HCT116 (cell line): ENCODE measurements at regions not wholly inside any gene's neighbourhood (a gene's known extent, or its start where the extent isn't known, plus 50 kb on each side); places are given as distances from the start of the nearest gene placed in this dataset.

Experiments used
- ATAC-seq: fragments of 200-7000 bp; cut with Tn5 transposase; 2 replicates; pipeline ENCODE4 v1.9.1; 2020; ENCODE audit warnings: mild to moderate bottlenecking, moderate library complexity
- BruUV-seq: library from RNA; stranded (reverse); fragments of 400-500 nt; replicated peaks from 2 replicates; lab custom pipeline; 2021; lab: Mats Ljungman, UMichigan
- CTCF ChIA-PET: fragments of 300-600 bp; sonication (Branson Sonifier 250); formaldehyde crosslinking; loops from one replicate; lab custom pipeline; 2021; ENCODE audit warnings: antibody characterized with exemption; lab: Charles Lee
- POLR2A ChIA-PET: fragments of 300-600, 350-600 bp; sonication (Branson Sonifier 250); formaldehyde crosslinking; loops from one replicate; lab custom pipeline; 2021; ENCODE audit warnings: antibody characterized with exemption; lab: Charles Lee
- RAD21 ChIA-PET, 2 experiments: fragments of 300-600 bp; sonication (Branson Sonifier 250); formaldehyde crosslinking; loops; one replicate each; lab custom pipeline; 2023; ENCODE audit warnings: low total read pairs in 2 of 2; ENCODE audit not compliant: uncharacterized antibody in 2 of 2, unreplicated experiment in 2 of 2, low non-redundant PET in 1 of 2; lab: Charles Lee
- DNase-seq: peaks from one replicate; pipeline ENCODE4 v3.0.0-alpha.2; 2010; ENCODE audit warnings: low read depth, low spot score
- H2AFZ ChIP-seq: fragments of 200-600 bp; shearing (Covaris generic), sonication (generic); 2 replicates; pipeline ENCODE4 v1.6.1; 2017; ENCODE audit warnings: low read depth, mixed run types, mixed read lengths, antibody characterized with exemption, low read length; ENCODE audit not compliant: poor library complexity, severe bottlenecking
- H3K27ac ChIP-seq: 2 replicates; pipeline ENCODE4 v1.5.1; 2012; ENCODE audit warnings: low read depth, low read length
- H3K27me3 ChIP-seq: fragments of 200-600 bp; sonication (generic); 2 replicates; pipeline ENCODE4 v1.6.1; 2016; ENCODE audit warnings: mixed run types, low read length, mixed read lengths; ENCODE audit not compliant: insufficient read depth
- H3K36me3 ChIP-seq, 2 experiments: fragments of 200-500 bp in 1 of 2; fragments of 200-600 bp in 1 of 2; sonication (Bioruptor generic) in 1 of 2; sonication (generic) in 1 of 2; 2 replicates each; pipeline versions ENCODE4 v1.5.1 to v1.6.1; 2014 to 2016; ENCODE audit warnings: low read length in 2 of 2, inconsistent platforms in 1 of 2, mixed read lengths in 1 of 2, mixed run types in 1 of 2; ENCODE audit not compliant: insufficient read depth in 2 of 2, control insufficient read depth in 1 of 2
- H3K4me1 ChIP-seq, 2 experiments: fragments of 200-600 bp in 1 of 2; sonication (generic) in 1 of 2; 2 replicates each; pipeline versions ENCODE4 v1.5.1 to v1.6.1; 2012 to 2017; ENCODE audit warnings: low read length in 2 of 2, inconsistent platforms in 1 of 2, mild to moderate bottlenecking in 1 of 2, mixed read lengths in 1 of 2, mixed run types in 1 of 2, moderate library complexity in 1 of 2; ENCODE audit not compliant: insufficient read depth in 2 of 2, control insufficient read depth in 1 of 2
- H3K4me2 ChIP-seq: fragments of 200-600 bp; sonication (generic); 2 replicates; pipeline ENCODE4 v1.6.1; 2017; ENCODE audit warnings: mixed run types, low read length, mixed read lengths
- H3K4me3 ChIP-seq, 2 experiments: fragments of 200-600 bp in 1 of 2; sonication (generic) in 1 of 2; replicated peaks in 1 of 2; 2 replicates each; pipeline ENCODE4 v1.5.1; 2011 to 2016; ENCODE audit warnings: low read length in 2 of 2, control low read depth in 1 of 2, low read depth in 1 of 2, mild to moderate bottlenecking in 1 of 2, mixed read lengths in 1 of 2, mixed run types in 1 of 2
- H3K79me2 ChIP-seq: fragments of 200-600 bp; sonication (generic); 2 replicates; pipeline ENCODE4 v1.6.1; 2017; ENCODE audit warnings: mild to moderate bottlenecking, mixed run types, low read length, moderate library complexity, mixed read lengths; ENCODE audit not compliant: insufficient read depth
- H3K9ac ChIP-seq: fragments of 200-600 bp; sonication (generic); 2 replicates; pipeline ENCODE4 v1.6.1; 2016; ENCODE audit warnings: low read length, mixed read lengths
- H3K9me2 ChIP-seq: fragments of 200-600 bp; sonication (generic), shearing (Covaris generic); 2 replicates; pipeline ENCODE4 v1.6.1; 2017; ENCODE audit warnings: mixed run types, mild to moderate bottlenecking, moderate library complexity; ENCODE audit not compliant: insufficient read depth
- H3K9me3 ChIP-seq, 2 experiments: fragments of 200-500 bp in 1 of 2; fragments of 200-600 bp in 1 of 2; sonication (Bioruptor generic) in 1 of 2; sonication (generic) in 1 of 2; 2 replicates each; pipeline ENCODE4 v1.6.1; 2014 to 2017; ENCODE audit warnings: low read length in 2 of 2, mixed read lengths in 2 of 2, inconsistent platforms in 1 of 2, low read depth in 1 of 2, mild to moderate bottlenecking in 1 of 2, mixed run types in 1 of 2, moderate library complexity in 1 of 2; ENCODE audit not compliant: control insufficient read depth in 1 of 2, insufficient read depth in 1 of 2
- H4K20me1 ChIP-seq: fragments of 200-600 bp; sonication (generic), shearing (Covaris generic); 2 replicates; pipeline ENCODE4 v1.6.1; 2017; ENCODE audit warnings: mixed run types, mild to moderate bottlenecking, moderate library complexity; ENCODE audit not compliant: insufficient read depth
- CBX3 ChIP-seq: IDR thresholded peaks from 2 replicates; pipeline ENCODE4 v1.6.1; 2012; ENCODE audit warnings: low read depth
- EGR1 ChIP-seq: IDR thresholded peaks from 2 replicates; pipeline ENCODE4 v1.6.1; 2012; ENCODE audit warnings: low read depth
- ELF1 ChIP-seq: IDR thresholded peaks from 2 replicates; pipeline ENCODE4 v1.6.1; 2012; ENCODE audit warnings: low read depth, borderline replicate concordance
- EZH2 ChIP-seq: fragments of 200-600 bp; sonication (generic); IDR thresholded peaks from 2 replicates; pipeline ENCODE4 v1.6.1; 2017; ENCODE audit warnings: antibody characterized with exemption, mixed run types
- EZH2phosphoT487 ChIP-seq: fragments of 200-600 bp; IDR thresholded peaks from 2 replicates; pipeline ENCODE4 v1.6.1; 2018; ENCODE audit warnings: antibody characterized with exemption, borderline replicate concordance
- JUND ChIP-seq: IDR thresholded peaks from 2 replicates; pipeline ENCODE4 v1.6.1; 2012
- POLR2A ChIP-seq: IDR thresholded peaks from 2 replicates; pipeline ENCODE4 v1.7.0; 2011; ENCODE audit warnings: borderline replicate concordance; ENCODE audit not compliant: insufficient read depth, insufficient read length; ENCODE audit errors: extremely low read depth
- POLR2AphosphoS5 ChIP-seq: IDR thresholded peaks from 2 replicates; pipeline ENCODE4 v1.6.1; 2011; ENCODE audit warnings: mild to moderate bottlenecking, low read depth, low read length, moderate library complexity
- SIN3A ChIP-seq: IDR thresholded peaks from 2 replicates; pipeline ENCODE4 v1.6.1; 2012; ENCODE audit warnings: low read depth
- SP1 ChIP-seq: IDR thresholded peaks from 2 replicates; pipeline ENCODE4 v1.6.1; 2012; ENCODE audit warnings: low read depth
- SRF ChIP-seq: IDR thresholded peaks from 2 replicates; pipeline ENCODE4 v1.6.1; 2012; ENCODE audit warnings: low read depth
- ZFX ChIP-seq: fragments of 450-650 bp; IDR thresholded peaks from 2 replicates; pipeline ENCODE4 v1.6.1; 2017
- ZNF274 ChIP-seq: fragments of 200-500 bp; sonication (Bioruptor generic); IDR thresholded peaks from 2 replicates; pipeline ENCODE4 v1.6.1; 2014; ENCODE audit warnings: mild to moderate bottlenecking, low read depth, low read length, inconsistent platforms
- intact Hi-C: fragments of 100-400 bp; cut with micrococcal nuclease; formaldehyde crosslinking; loops from 2 replicates; pipeline ENCODE4 v1.10.0; 2022
- TF ChIP-seq, protein P1 (sequence below): IDR thresholded peaks from 2 replicates; pipeline ENCODE4 v1.6.1; 2012
- TF ChIP-seq, protein P2 (sequence below): IDR thresholded peaks from 2 replicates; pipeline ENCODE4 v1.6.1; 2012
- TF ChIP-seq, protein P3 (sequence below): IDR thresholded peaks from 2 replicates; pipeline ENCODE4 v1.6.1; 2012; ENCODE audit warnings: low read depth
- TF ChIP-seq, protein P4 (sequence below), 3 experiments: fragments of 200-600 bp in 1 of 3; sonication (generic) in 1 of 3; IDR thresholded peaks in 2 of 3; conservative IDR thresholded peaks in 1 of 3; 2 replicates each; pipeline ENCODE4 v1.5.1; 2012 to 2017; ENCODE audit warnings: low read depth in 2 of 3, low read length in 2 of 3, antibody characterized with exemption in 1 of 3, borderline replicate concordance in 1 of 3, control low read depth in 1 of 3, mild to moderate bottlenecking in 1 of 3, mixed read lengths in 1 of 3, mixed run types in 1 of 3, moderate library complexity in 1 of 3; ENCODE audit not compliant: insufficient read depth in 1 of 3

DNA sequence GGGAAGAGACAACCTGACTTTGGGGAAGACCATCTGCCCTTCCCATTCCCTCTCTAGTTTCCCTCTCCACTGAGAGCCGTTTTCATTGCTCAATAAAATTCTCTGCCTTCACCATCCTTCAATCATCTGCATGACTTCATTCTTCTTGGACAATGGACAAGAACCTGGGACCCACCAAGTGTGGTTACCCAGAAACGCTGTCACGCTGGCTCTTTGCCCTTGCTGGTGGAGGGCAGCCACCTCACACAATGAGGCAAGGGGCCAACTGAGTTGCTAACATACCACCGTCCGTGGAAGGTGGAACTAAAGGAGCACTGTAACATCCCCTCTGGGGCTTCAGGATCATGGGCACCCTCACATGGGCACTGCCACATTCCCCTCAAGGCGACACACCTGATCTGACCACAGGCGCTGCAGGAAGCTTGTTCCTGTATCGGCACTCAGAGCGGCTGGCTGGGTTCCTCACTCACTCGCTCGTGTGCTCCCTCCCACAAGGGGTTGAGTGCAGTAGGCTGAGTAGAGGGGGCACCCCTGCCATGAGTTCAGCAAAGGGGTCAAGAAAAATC is 652.4 kb downstream of the PLPP3 start:
- Histone ChIP-seq H3K4me3 (no peak overlapping the region), H3K36me3 (no peaks in the 10 kb centered on the region), H3K9me2 (no peaks in the 10 kb centered on the region), H3K4me2 (no peak overlapping the region), H3K27ac (no peak overlapping the region), H3K79me2 (no peaks in the 10 kb centered on the region), H3K4me1 (no peaks in the 10 kb centered on the region), H3K27me3 (no peaks in the 10 kb centered on the region), H2AFZ (no peak overlapping the region), H3K9me3 (no peaks in the 10 kb centered on the region), H4K20me1 (no peaks in the 10 kb centered on the region), H3K9ac (no peak overlapping the region)
- intact Hi-C loops: no loop called here
- no peak for DNase-seq
- ChIA-PET CTCF (no interaction called here), POLR2A (no interaction called here), RAD21 (no interaction called here)
- BruUV-seq: no TSS peak
- ATAC-seq: no peak
- no peak for TF ChIP-seq EGR1
- no peak for TF ChIP-seq SRF
- TF ChIP-seq SP1: no peak
- TF ChIP-seq POLR2A: no peak
- no peak for TF ChIP-seq POLR2AphosphoS5
- TF ChIP-seq ELF1: no peak
- no peak for TF ChIP-seq JUND
- no peak for TF ChIP-seq CBX3

DNA sequence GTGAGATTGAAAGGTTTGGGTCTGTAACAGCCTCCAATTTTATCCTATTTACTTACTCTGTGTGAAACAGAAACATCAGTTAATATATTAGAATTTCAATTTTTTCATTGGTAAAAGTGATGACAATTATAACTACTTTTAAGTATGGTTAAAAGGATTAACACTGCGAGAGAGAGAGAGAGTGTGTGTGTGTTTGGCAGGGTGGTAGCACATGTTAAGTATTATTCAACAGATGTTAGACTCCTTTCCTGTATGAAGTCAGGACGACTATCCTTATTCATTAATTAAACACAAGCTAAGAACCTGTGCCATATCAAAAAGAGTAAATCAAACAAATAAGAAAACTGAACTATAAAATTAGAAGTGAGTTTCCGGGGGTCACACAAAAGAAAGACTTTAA is 662.5 kb downstream of the PLPP3 start:
- no TSS peak for BruUV-seq
- ATAC-seq: no peak
- ChIA-PET POLR2A (no interaction called here), RAD21 (no interaction called here)
- no peaks in the 10 kb centered on the region for H3K36me3 ChIP-seq
- no peak for DNase-seq
- H4K20me1 ChIP-seq: no peaks in the 10 kb centered on the region
- no peak overlapping the region for H2AFZ ChIP-seq
- no peaks in the 10 kb centered on the region for H3K4me1 ChIP-seq
- H3K4me2 ChIP-seq: no peak overlapping the region
- H3K9me2 ChIP-seq: no peaks in the 10 kb centered on the region
- H3K27ac ChIP-seq: no peak overlapping the region
- TF ChIP-seq, protein P1, sequence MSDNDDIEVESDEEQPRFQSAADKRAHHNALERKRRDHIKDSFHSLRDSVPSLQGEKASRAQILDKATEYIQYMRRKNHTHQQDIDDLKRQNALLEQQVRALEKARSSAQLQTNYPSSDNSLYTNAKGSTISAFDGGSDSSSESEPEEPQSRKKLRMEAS: no peak
- TF ChIP-seq, protein P2, sequence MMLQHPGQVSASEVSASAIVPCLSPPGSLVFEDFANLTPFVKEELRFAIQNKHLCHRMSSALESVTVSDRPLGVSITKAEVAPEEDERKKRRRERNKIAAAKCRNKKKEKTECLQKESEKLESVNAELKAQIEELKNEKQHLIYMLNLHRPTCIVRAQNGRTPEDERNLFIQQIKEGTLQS: no peak
- no peak for TF ChIP-seq ZNF274
- TF ChIP-seq, protein P3, sequence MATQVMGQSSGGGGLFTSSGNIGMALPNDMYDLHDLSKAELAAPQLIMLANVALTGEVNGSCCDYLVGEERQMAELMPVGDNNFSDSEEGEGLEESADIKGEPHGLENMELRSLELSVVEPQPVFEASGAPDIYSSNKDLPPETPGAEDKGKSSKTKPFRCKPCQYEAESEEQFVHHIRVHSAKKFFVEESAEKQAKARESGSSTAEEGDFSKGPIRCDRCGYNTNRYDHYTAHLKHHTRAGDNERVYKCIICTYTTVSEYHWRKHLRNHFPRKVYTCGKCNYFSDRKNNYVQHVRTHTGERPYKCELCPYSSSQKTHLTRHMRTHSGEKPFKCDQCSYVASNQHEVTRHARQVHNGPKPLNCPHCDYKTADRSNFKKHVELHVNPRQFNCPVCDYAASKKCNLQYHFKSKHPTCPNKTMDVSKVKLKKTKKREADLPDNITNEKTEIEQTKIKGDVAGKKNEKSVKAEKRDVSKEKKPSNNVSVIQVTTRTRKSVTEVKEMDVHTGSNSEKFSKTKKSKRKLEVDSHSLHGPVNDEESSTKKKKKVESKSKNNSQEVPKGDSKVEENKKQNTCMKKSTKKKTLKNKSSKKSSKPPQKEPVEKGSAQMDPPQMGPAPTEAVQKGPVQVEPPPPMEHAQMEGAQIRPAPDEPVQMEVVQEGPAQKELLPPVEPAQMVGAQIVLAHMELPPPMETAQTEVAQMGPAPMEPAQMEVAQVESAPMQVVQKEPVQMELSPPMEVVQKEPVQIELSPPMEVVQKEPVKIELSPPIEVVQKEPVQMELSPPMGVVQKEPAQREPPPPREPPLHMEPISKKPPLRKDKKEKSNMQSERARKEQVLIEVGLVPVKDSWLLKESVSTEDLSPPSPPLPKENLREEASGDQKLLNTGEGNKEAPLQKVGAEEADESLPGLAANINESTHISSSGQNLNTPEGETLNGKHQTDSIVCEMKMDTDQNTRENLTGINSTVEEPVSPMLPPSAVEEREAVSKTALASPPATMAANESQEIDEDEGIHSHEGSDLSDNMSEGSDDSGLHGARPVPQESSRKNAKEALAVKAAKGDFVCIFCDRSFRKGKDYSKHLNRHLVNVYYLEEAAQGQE: no peak
- TF ChIP-seq ZFX: no peak
- TF ChIP-seq, protein P4, sequence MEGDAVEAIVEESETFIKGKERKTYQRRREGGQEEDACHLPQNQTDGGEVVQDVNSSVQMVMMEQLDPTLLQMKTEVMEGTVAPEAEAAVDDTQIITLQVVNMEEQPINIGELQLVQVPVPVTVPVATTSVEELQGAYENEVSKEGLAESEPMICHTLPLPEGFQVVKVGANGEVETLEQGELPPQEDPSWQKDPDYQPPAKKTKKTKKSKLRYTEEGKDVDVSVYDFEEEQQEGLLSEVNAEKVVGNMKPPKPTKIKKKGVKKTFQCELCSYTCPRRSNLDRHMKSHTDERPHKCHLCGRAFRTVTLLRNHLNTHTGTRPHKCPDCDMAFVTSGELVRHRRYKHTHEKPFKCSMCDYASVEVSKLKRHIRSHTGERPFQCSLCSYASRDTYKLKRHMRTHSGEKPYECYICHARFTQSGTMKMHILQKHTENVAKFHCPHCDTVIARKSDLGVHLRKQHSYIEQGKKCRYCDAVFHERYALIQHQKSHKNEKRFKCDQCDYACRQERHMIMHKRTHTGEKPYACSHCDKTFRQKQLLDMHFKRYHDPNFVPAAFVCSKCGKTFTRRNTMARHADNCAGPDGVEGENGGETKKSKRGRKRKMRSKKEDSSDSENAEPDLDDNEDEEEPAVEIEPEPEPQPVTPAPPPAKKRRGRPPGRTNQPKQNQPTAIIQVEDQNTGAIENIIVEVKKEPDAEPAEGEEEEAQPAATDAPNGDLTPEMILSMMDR (IDR thresholded peaks at IDR 0.05 in 2 of 3, conservative IDR thresholded peaks at IDR 0.05 in 1 of 3; ENCODE audit: borderline replicate concordance in 1 of 3, insufficient read depth in 1 of 3, low read depth in 2 of 3, low read length in 2 of 3): no peak
- TF ChIP-seq EZH2: no peak
- TF ChIP-seq POLR2AphosphoS5: no peak
- TF ChIP-seq SIN3A: no peak
- no peak for TF ChIP-seq EZH2phosphoT487
- no peak for TF ChIP-seq SP1
- TF ChIP-seq CBX3: no peak
- TF ChIP-seq, all 23 proteins: peak for 0
- no peaks in the 10 kb centered on the region for H3K79me2 ChIP-seq
- H3K9me3 ChIP-seq: no peaks in the 10 kb centered on the region
- intact Hi-C loops: no loop called here
- no peaks in the 10 kb centered on the region for H3K27me3 ChIP-seq
- H3K4me3 ChIP-seq: no peak overlapping the region
- H3K9ac ChIP-seq: no peak overlapping the region
- CTCF ChIA-PET: no interaction called here
